CD4-positive, alpha-beta T cell (primary cell): ENCODE measurements at regions not wholly inside any gene's neighbourhood (a gene's known extent, or its start where the extent isn't known, plus 50 kb on each side); places are given as distances from the start of the nearest gene placed in this dataset.

Source experiments
- ATAC-seq: fragments of 200-7000 bp; cut with Tn5 transposase; one replicate; pipeline ENCODE4 v1.10.0; 2022; ENCODE audit warnings: mild to moderate bottlenecking; ENCODE audit not compliant: poor library complexity
- CTCF ChIA-PET: fragments of 350-600 bp; sonication (Branson Sonifier 250); formaldehyde crosslinking; loops from one replicate; lab custom pipeline; 2021; ENCODE audit warnings: antibody characterized with exemption, inconsistent platforms; lab: Charles Lee
- POLR2A ChIA-PET: fragments of 350-600 bp; sonication (Branson Sonifier 250); formaldehyde crosslinking; loops from one replicate; lab custom pipeline; 2021; ENCODE audit warnings: antibody characterized with exemption, inconsistent platforms; lab: Charles Lee
- DNase-seq, 14 experiments: peaks; one replicate each; pipeline ENCODE4 v3.0.0-alpha.2; 2013 to 2020; ENCODE audit warnings: mixed read lengths in 2 of 14
- H3K27ac ChIP-seq, 2 donors: one replicate each; pipeline versions ENCODE4 v1.5.1 to v1.7.0; 2013; ENCODE audit warnings: low read length in 2 of 2, low read depth in 1 of 2, mild to moderate bottlenecking in 1 of 2
- H3K27me3 ChIP-seq, 2 experiments: 1 replicate in 1 of 2; 2 replicates in 1 of 2; pipeline versions ENCODE4 v1.6.1 to v1.7.0; 2013; ENCODE audit warnings: low read length in 2 of 2, control low read depth in 1 of 2, mild to moderate bottlenecking in 1 of 2, moderate library complexity in 1 of 2; ENCODE audit not compliant: insufficient read depth in 2 of 2, control insufficient read depth in 1 of 2
- H3K36me3 ChIP-seq: one replicate; pipeline ENCODE4 v1.6.1; 2013; ENCODE audit warnings: low read length, control low read depth; ENCODE audit not compliant: insufficient read depth
- H3K4me1 ChIP-seq: one replicate; pipeline ENCODE4 v1.6.1; 2013; ENCODE audit warnings: low read length, control low read depth; ENCODE audit not compliant: insufficient read depth
- H3K4me3 ChIP-seq: one replicate; pipeline ENCODE4 v1.5.1; 2013; ENCODE audit warnings: mild to moderate bottlenecking, low read length, moderate library complexity
- H3K9me3 ChIP-seq, 2 experiments: 1 replicate in 1 of 2; 2 replicates in 1 of 2; pipeline versions ENCODE4 v1.6.1 to v1.7.0; 2013; ENCODE audit warnings: low read length in 2 of 2, mild to moderate bottlenecking in 2 of 2, control low read depth in 1 of 2, moderate library complexity in 1 of 2; ENCODE audit not compliant: control insufficient read depth in 1 of 2, insufficient read depth in 1 of 2
- H3K27ac Mint-ChIP-seq: one replicate; pipeline ENCODE4 v1.8.0; 2020; ENCODE audit warnings: mixed read lengths
- H3K27me3 Mint-ChIP-seq: one replicate; pipeline ENCODE4 v1.8.0; 2021; ENCODE audit warnings: mixed read lengths
- H3K36me3 Mint-ChIP-seq: one replicate; pipeline ENCODE4 v1.8.0; 2021; ENCODE audit warnings: low read depth, mixed read lengths
- H3K4me1 Mint-ChIP-seq: one replicate; pipeline ENCODE4 v1.8.0; 2021; ENCODE audit warnings: low read depth, mixed read lengths
- H3K4me3 Mint-ChIP-seq: one replicate; pipeline ENCODE4 v1.8.0; 2020; ENCODE audit warnings: mild to moderate bottlenecking, mixed read lengths
- H3K9me3 Mint-ChIP-seq: one replicate; pipeline ENCODE4 v1.8.0; 2020; ENCODE audit warnings: mixed read lengths
- CTCF ChIP-seq: fragments of 200-600 bp; IDR thresholded peaks from one replicate; pipeline ENCODE4 v1.8.0; 2022; ENCODE audit warnings: antibody characterized with exemption, mild to moderate bottlenecking
- intact Hi-C, 2 experiments: fragments of 100-400 bp; cut with DNase I in 1 of 2; cut with micrococcal nuclease in 1 of 2; formaldehyde crosslinking; loops; one replicate each; pipeline versions ENCODE4 v1.15.1 to v1.9.0; 2023 to 2025; cut with DNase I, micrococcal nuclease

- no peaks in the 10 kb centered on the region for H3K4me1 ChIP-seq
- Mint-ChIP-seq H3K36me3 (no peaks in the 10 kb centered on the region), H3K4me1 (no peaks in the 10 kb centered on the region), H3K27ac (no peak overlapping the region), H3K9me3 (no peaks in the 10 kb centered on the region), H3K4me3 (no peak overlapping the region), H3K27me3 (no peaks in the 10 kb centered on the region)
- ATAC-seq (no peak), DNase-seq (no peak)
- H3K4me3 ChIP-seq: no peak overlapping the region
- no peak for TF ChIP-seq CTCF
- ChIA-PET CTCF (no interaction called here), POLR2A (no interaction called here)
- H3K27me3 ChIP-seq: no peaks in the 10 kb centered on the region
- H3K27ac ChIP-seq: no peak overlapping the region
- no peaks in the 10 kb centered on the region for H3K36me3 ChIP-seq
- intact Hi-C loops: no loop called here
- H3K9me3 ChIP-seq: no peaks in the 10 kb centered on the region
Measured at GRCh38 chr6:135601857-135602256, 104.3 kb upstream of the AHI1 start.

GRCh38 chr6:135603249-135603648, 105.7 kb upstream of the AHI1 start:
- no peaks in the 10 kb centered on the region for H3K27me3 Mint-ChIP-seq
- H3K9me3 Mint-ChIP-seq: no peaks in the 10 kb centered on the region
- intact Hi-C loops: no loop called here
- Histone ChIP-seq H3K9me3 (no peaks in the 10 kb centered on the region), H3K36me3 (no peaks in the 10 kb centered on the region), H3K27ac (no peak overlapping the region), H3K4me3 (no peak overlapping the region), H3K27me3 (no peaks in the 10 kb centered on the region), H3K4me1 (no peaks in the 10 kb centered on the region)
- no peak overlapping the region for H3K4me3 Mint-ChIP-seq
- POLR2A ChIA-PET: no interaction called here
- no peak overlapping the region for H3K27ac Mint-ChIP-seq
- no peak for TF ChIP-seq CTCF
- H3K4me1 Mint-ChIP-seq: no peaks in the 10 kb centered on the region
- no peaks in the 10 kb centered on the region for H3K36me3 Mint-ChIP-seq
- no peak for ATAC-seq
- CTCF ChIA-PET: no interaction called here
- DNase-seq: no peak

- POLR2A ChIA-PET: no interaction called here
Measured at GRCh38 chr6:135604035-135604860, 106.7 kb upstream of the AHI1 start.

More at GRCh38 chr6:135604035-135604860, 106.7 kb upstream of the AHI1 start:
- Mint-ChIP-seq H3K27me3 (no peaks in the 10 kb centered on the region), H3K4me3 (no peak overlapping the region), H3K4me1 (no peaks in the 10 kb centered on the region), H3K36me3 (no peaks in the 10 kb centered on the region), H3K9me3 (no peaks in the 10 kb centered on the region), H3K27ac (no peak overlapping the region)
- no peak for DNase-seq
- H3K9me3 ChIP-seq: no peaks in the 10 kb centered on the region
- intact Hi-C loops: no loop called here
- CTCF ChIA-PET: interaction anchor here (0.8 kb wide), 1 partner anchor 24 kb away, joined by 3 read pairs; no protein-coding TSS in a partner anchor
- no peak overlapping the region for H3K27ac ChIP-seq
- H3K4me3 ChIP-seq: no peak overlapping the region
- H3K27me3 ChIP-seq: no peaks in the 10 kb centered on the region
- no peaks in the 10 kb centered on the region for H3K36me3 ChIP-seq
- ATAC-seq: no peak
- H3K4me1 ChIP-seq: no peaks in the 10 kb centered on the region
- no peak for TF ChIP-seq CTCF
